Endothelial cell of umbilical vein (primary cell): ENCODE measurements at regions not wholly inside any gene's neighbourhood (a gene's known extent, or its start where the extent isn't known, plus 50 kb on each side); places are given as distances from the start of the nearest gene placed in this dataset.

Experiments
- CTCF ChIP-seq, 2 donors: IDR thresholded peaks; 1 replicate in 1 of 2; 2 replicates in 1 of 2; pipeline ENCODE4 v1.5.1; 2011; ENCODE audit warnings: low read length in 2 of 2, mild to moderate bottlenecking in 2 of 2, moderate library complexity in 2 of 2, control low read depth in 1 of 2, inconsistent platforms in 1 of 2, low read depth in 1 of 2; ENCODE audit not compliant: insufficient read depth in 1 of 2; ENCODE audit errors: extremely low read depth in 1 of 2
- EZH2 ChIP-seq: IDR thresholded peaks from 2 replicates; pipeline ENCODE4 v1.6.1; 2012; ENCODE audit warnings: borderline replicate concordance, low read depth, mild to moderate bottlenecking, moderate library complexity, low read length, inconsistent platforms; ENCODE audit not compliant: severe bottlenecking
- POLR2A ChIP-seq: IDR thresholded peaks from 2 replicates; pipeline ENCODE4 v1.6.1; 2012; ENCODE audit warnings: low read depth, mild to moderate bottlenecking, control low read depth, low read length
- POLR2AphosphoS5 ChIP-seq: IDR thresholded peaks from 2 replicates; pipeline ENCODE4 v1.6.1; 2012; ENCODE audit warnings: low read depth, mild to moderate bottlenecking, control low read depth, low read length, moderate library complexity; ENCODE audit not compliant: insufficient read depth

- TF ChIP-seq CTCF (IDR thresholded peaks at IDR 0.05; ENCODE audit: extremely low read depth in 1 of 2, insufficient read depth in 1 of 2, low read depth in 1 of 2, low read length in 2 of 2) = no peak
- no peak for TF ChIP-seq POLR2A
- TF ChIP-seq POLR2AphosphoS5 = no peak
- no peak for TF ChIP-seq EZH2
These were observed 62.6 kb upstream of the PAX8 start for GRCh38 chr2:113341191-113341869.
